Astrocyte (in vitro differentiated cells and primary cell): ENCODE measurements at regions not wholly inside any gene's neighbourhood (a gene's known extent, or its start where the extent isn't known, plus 50 kb on each side); places are given as distances from the start of the nearest gene placed in this dataset.

ENCODE experiments used
- DNase-seq: peaks from one replicate; pipeline ENCODE4 v3.0.0-alpha.2; 2010; ENCODE audit warnings: low read depth
- FAIRE-seq: peaks from 2 replicates; lab custom pipeline; 2011; peaks lifted over from hg19 to GRCh38; lab: Jason Lieb, UNC
- H2AFZ ChIP-seq: 2 replicates; pipeline ENCODE4 v1.6.0; 2012; ENCODE audit warnings: low read depth, low read length, inconsistent platforms
- H3K27ac ChIP-seq: 2 replicates; pipeline ENCODE4 v1.5.1; 2011; ENCODE audit warnings: low read depth, low read length, inconsistent platforms
- H3K27me3 ChIP-seq: 2 replicates; pipeline ENCODE4 v1.6.0; 2011; ENCODE audit warnings: low read length, inconsistent platforms; ENCODE audit not compliant: insufficient read depth
- H3K36me3 ChIP-seq: 2 replicates; pipeline ENCODE4 v1.5.1; 2011; ENCODE audit warnings: low read length, inconsistent platforms; ENCODE audit not compliant: insufficient read depth
- H3K4me1 ChIP-seq: 2 replicates; pipeline ENCODE4 v1.5.1; 2011; ENCODE audit warnings: low read length, inconsistent platforms; ENCODE audit not compliant: insufficient read depth
- H3K4me2 ChIP-seq: 2 replicates; pipeline ENCODE4 v1.6.0; 2012; ENCODE audit warnings: low read length, inconsistent platforms
- H3K4me3 ChIP-seq: 2 replicates; pipeline ENCODE4 v1.5.1; 2011; ENCODE audit warnings: low read depth, mild to moderate bottlenecking, low read length, inconsistent platforms; ENCODE audit not compliant: insufficient read depth
- H3K79me2 ChIP-seq: 2 replicates; pipeline ENCODE4 v1.6.0; 2012; ENCODE audit warnings: mild to moderate bottlenecking, low read length, inconsistent platforms; ENCODE audit not compliant: insufficient read depth
- H3K9ac ChIP-seq: 2 replicates; pipeline ENCODE4 v1.6.0; 2012; ENCODE audit warnings: mild to moderate bottlenecking, low read length, inconsistent platforms
- H3K9me3 ChIP-seq: 2 replicates; pipeline ENCODE4 v1.5.1; 2012; ENCODE audit warnings: low read depth, mild to moderate bottlenecking, low read length, inconsistent platforms; ENCODE audit not compliant: insufficient read depth
- H4K20me1 ChIP-seq: 2 replicates; pipeline ENCODE4 v1.6.0; 2012; ENCODE audit warnings: low read length, inconsistent platforms; ENCODE audit not compliant: insufficient read depth
- H3K27ac Mint-ChIP-seq: one replicate; pipeline ENCODE4 v1.8.0; 2021; ENCODE audit warnings: mild to moderate bottlenecking, mixed read lengths; ENCODE audit not compliant: unreplicated experiment
- H3K27me3 Mint-ChIP-seq: one replicate; pipeline ENCODE4 v1.8.0; 2021; ENCODE audit warnings: low read depth, mixed read lengths; ENCODE audit not compliant: unreplicated experiment
- H3K36me3 Mint-ChIP-seq: one replicate; pipeline ENCODE4 v1.8.0; 2021; ENCODE audit warnings: low read depth, mixed read lengths; ENCODE audit not compliant: unreplicated experiment
- H3K4me1 Mint-ChIP-seq: one replicate; pipeline ENCODE4 v1.8.0; 2021; ENCODE audit warnings: low read depth, mixed read lengths; ENCODE audit not compliant: unreplicated experiment
- H3K4me3 Mint-ChIP-seq: one replicate; pipeline ENCODE4 v1.8.0; 2021; ENCODE audit warnings: mild to moderate bottlenecking, moderate library complexity, mixed read lengths; ENCODE audit not compliant: unreplicated experiment
- H3K9me3 Mint-ChIP-seq: one replicate; pipeline ENCODE4 v1.8.0; 2021; ENCODE audit warnings: mild to moderate bottlenecking, mixed read lengths; ENCODE audit not compliant: unreplicated experiment
- CTCF ChIP-seq: IDR thresholded peaks from 2 replicates; pipeline ENCODE4 v1.5.1; 2011; ENCODE audit warnings: low read depth, mild to moderate bottlenecking, inconsistent platforms, low read length, moderate library complexity; ENCODE audit not compliant: insufficient read depth
- EZH2 ChIP-seq: IDR thresholded peaks from 2 replicates; pipeline ENCODE4 v1.6.1; 2012; ENCODE audit warnings: mild to moderate bottlenecking, low read length, inconsistent platforms; ENCODE audit not compliant: insufficient read depth

GRCh38 chr10:107342711-107343110 is 178.2 kb upstream of the SORCS1 start:
- no peaks in the 10 kb centered on the region for H3K36me3 ChIP-seq
- H3K4me1 ChIP-seq = no peaks in the 10 kb centered on the region
- no peak overlapping the region for H3K9ac ChIP-seq
- H3K9me3 ChIP-seq = no peaks in the 10 kb centered on the region
- no peak overlapping the region for H2AFZ ChIP-seq
- Mint-ChIP-seq H3K4me1 (no peaks in the 10 kb centered on the region), H3K4me3 (no peak overlapping the region), H3K27me3 (no peaks in the 10 kb centered on the region), H3K9me3 (no peaks in the 10 kb centered on the region), H3K27ac (no peak overlapping the region), H3K36me3 (no peaks in the 10 kb centered on the region)
- no peaks in the 10 kb centered on the region for H4K20me1 ChIP-seq
- no peak overlapping the region for H3K4me3 ChIP-seq
- no peak for DNase-seq
- H3K27me3 ChIP-seq = no peaks in the 10 kb centered on the region
- H3K27ac ChIP-seq = no peak overlapping the region
- TF ChIP-seq CTCF (no peak), EZH2 (no peak)
- no peaks in the 10 kb centered on the region for H3K79me2 ChIP-seq
- FAIRE-seq = no peak
- no peak overlapping the region for H3K4me2 ChIP-seq

- no peaks in the 10 kb centered on the region for H3K36me3 ChIP-seq
- Mint-ChIP-seq H3K9me3 (no peaks in the 10 kb centered on the region), H3K36me3 (no peaks in the 10 kb centered on the region), H3K27me3 (no peaks in the 10 kb centered on the region), H3K4me1 (no peaks in the 10 kb centered on the region), H3K27ac (no peak overlapping the region), H3K4me3 (no peak overlapping the region)
- no peaks in the 10 kb centered on the region for H4K20me1 ChIP-seq
- TF ChIP-seq EZH2 (no peak), CTCF (no peak)
- no peak overlapping the region for H3K27ac ChIP-seq
- H2AFZ ChIP-seq = no peak overlapping the region
- DNase-seq (no peak), FAIRE-seq (no peak)
- no peak overlapping the region for H3K4me2 ChIP-seq
- H3K4me3 ChIP-seq = no peak overlapping the region
- peaks cover 5% of the 10 kb centered on the region for H3K9me3 ChIP-seq
- no peaks in the 10 kb centered on the region for H3K4me1 ChIP-seq
- H3K9ac ChIP-seq = no peak overlapping the region
- H3K79me2 ChIP-seq = no peaks in the 10 kb centered on the region
- no peaks in the 10 kb centered on the region for H3K27me3 ChIP-seq
Measured at GRCh38 chr10:107341281-107341680, 176.8 kb upstream of the SORCS1 start.

GRCh38 chr10:107340326-107340725 is 175.8 kb upstream of the SORCS1 start:
- H3K4me3 ChIP-seq = no peak overlapping the region
- DNase-seq (no peak), FAIRE-seq (no peak)
- H3K4me1 Mint-ChIP-seq = no peaks in the 10 kb centered on the region
- no peaks in the 10 kb centered on the region for H4K20me1 ChIP-seq
- no peak overlapping the region for H3K9ac ChIP-seq
- no peak overlapping the region for H3K27ac Mint-ChIP-seq
- H2AFZ ChIP-seq = no peak overlapping the region
- no peaks in the 10 kb centered on the region for H3K79me2 ChIP-seq
- no peaks in the 10 kb centered on the region for H3K4me1 ChIP-seq
- TF ChIP-seq EZH2 (no peak), CTCF (no peak)
- H3K27me3 ChIP-seq = no peaks in the 10 kb centered on the region
- no peaks in the 10 kb centered on the region for H3K27me3 Mint-ChIP-seq
- H3K36me3 ChIP-seq = no peaks in the 10 kb centered on the region
- H3K9me3 ChIP-seq = peaks cover 11% of the 10 kb centered on the region
- no peak overlapping the region for H3K4me2 ChIP-seq
- H3K27ac ChIP-seq = no peak overlapping the region
- no peaks in the 10 kb centered on the region for H3K36me3 Mint-ChIP-seq
- no peak overlapping the region for H3K4me3 Mint-ChIP-seq
- H3K9me3 Mint-ChIP-seq = no peaks in the 10 kb centered on the region
